Epithelial cell of esophagus (primary cell): ENCODE measurements at regions not wholly inside any gene's neighbourhood (a gene's known extent, or its start where the extent isn't known, plus 50 kb on each side); places are given as distances from the start of the nearest gene placed in this dataset.

Experiments used
- DNase-seq: peaks from one replicate; pipeline ENCODE4 v3.0.0; 2010; ENCODE audit warnings: low read depth
- H3K4me3 ChIP-seq: 2 replicates; pipeline ENCODE4 v1.5.1; 2011; ENCODE audit warnings: mild to moderate bottlenecking, low read length, control low read depth
- TF ChIP-seq, protein P1 (sequence below): IDR thresholded peaks from 2 replicates; pipeline ENCODE4 v1.5.1; 2011; ENCODE audit warnings: low read depth, mild to moderate bottlenecking, low read length, control low read depth, inconsistent platforms; ENCODE audit not compliant: insufficient read depth; ENCODE audit errors: missing control alignments

DNA sequence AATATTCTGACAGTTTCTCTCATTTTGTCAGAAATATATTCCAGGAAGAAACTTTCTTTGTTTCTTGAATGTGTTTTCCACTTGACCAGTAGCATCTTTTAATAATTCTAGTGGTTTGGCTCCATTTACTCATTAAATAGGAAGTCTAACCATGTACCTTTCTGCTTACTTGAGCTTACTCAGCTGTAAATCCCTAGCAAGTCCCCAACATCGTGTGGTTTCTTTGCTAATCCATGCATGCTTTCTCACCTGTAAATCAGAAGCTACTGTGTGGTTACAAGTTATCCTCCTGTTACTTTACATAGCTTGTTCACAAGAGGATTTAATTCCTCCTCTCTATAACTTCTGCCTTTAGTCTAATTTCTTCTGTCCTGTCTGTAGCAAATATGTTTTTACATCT is 227.7 kb downstream of the FSCB start:
- TF ChIP-seq, protein P1, sequence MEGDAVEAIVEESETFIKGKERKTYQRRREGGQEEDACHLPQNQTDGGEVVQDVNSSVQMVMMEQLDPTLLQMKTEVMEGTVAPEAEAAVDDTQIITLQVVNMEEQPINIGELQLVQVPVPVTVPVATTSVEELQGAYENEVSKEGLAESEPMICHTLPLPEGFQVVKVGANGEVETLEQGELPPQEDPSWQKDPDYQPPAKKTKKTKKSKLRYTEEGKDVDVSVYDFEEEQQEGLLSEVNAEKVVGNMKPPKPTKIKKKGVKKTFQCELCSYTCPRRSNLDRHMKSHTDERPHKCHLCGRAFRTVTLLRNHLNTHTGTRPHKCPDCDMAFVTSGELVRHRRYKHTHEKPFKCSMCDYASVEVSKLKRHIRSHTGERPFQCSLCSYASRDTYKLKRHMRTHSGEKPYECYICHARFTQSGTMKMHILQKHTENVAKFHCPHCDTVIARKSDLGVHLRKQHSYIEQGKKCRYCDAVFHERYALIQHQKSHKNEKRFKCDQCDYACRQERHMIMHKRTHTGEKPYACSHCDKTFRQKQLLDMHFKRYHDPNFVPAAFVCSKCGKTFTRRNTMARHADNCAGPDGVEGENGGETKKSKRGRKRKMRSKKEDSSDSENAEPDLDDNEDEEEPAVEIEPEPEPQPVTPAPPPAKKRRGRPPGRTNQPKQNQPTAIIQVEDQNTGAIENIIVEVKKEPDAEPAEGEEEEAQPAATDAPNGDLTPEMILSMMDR: no peak
- DNase-seq: no peak

DNA sequence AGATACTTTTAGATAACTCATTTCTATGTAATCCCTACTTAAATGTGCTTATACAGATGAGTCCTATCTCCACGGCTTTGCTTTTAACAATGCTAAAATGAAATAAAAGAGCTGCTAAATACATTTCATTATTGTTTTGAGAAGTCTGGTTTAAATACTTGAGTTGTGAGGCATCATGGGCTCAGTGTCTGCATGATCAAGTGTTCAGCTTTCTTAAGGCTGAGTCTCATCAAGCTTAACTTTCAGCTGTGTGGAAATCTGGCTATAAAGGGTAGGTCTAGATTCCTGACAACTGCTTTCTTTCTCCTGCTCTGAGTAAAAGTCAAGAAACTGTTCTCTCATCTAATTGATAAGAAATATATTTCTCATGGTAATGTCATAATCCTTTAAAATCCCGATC is 235.4 kb downstream of the FSCB start:
- H3K4me3 ChIP-seq: no peak overlapping the region
- TF ChIP-seq, protein P1: no peak
- DNase-seq: no peak

More for the DNA sequence above, 227.7 kb downstream of the FSCB start:
- no peak overlapping the region for H3K4me3 ChIP-seq

DNA sequence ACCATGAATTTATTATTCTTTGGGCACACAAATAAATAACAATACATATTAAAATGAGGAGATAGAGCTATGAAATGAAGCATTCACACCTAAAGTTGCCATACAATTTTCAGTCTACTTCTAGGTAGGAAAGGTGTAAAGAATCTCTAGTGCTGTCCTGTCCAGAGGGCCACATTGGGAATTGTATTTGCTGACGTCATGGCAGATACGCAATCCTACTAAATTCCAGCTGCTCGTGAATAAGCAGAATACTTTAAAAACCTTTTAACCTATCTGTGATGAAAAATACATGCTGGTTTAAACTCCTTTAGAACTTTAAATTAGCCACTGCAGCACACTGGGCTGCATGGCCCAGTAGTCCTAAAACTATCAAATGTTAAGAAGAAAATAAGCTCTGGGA is 236.1 kb downstream of the FSCB start:
- TF ChIP-seq, protein P1: no peak
- no peak for DNase-seq
- H3K4me3 ChIP-seq: no peak overlapping the region

DNA sequence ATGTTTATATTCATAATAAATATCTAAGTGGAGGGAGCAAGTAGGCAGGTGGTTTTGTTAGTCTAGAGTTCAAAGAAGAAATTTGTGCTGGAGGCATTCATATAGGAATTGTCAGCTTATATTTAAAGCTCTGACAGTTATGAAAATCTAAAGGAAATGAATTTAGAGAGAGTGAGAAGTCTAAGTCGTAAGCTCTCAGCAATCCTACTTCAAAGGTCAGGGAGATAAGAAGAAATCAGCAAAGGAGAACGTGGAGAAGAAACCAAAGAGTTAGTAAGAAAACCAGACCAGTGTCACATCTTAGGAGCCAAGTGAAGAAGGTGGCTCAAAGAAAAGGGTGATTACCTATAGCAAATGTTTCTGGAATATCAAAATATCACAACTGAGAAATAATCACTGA is 241.8 kb downstream of the FSCB start:
- DNase-seq: no peak
- TF ChIP-seq, protein P1: no peak
- H3K4me3 ChIP-seq: no peak overlapping the region

DNA sequence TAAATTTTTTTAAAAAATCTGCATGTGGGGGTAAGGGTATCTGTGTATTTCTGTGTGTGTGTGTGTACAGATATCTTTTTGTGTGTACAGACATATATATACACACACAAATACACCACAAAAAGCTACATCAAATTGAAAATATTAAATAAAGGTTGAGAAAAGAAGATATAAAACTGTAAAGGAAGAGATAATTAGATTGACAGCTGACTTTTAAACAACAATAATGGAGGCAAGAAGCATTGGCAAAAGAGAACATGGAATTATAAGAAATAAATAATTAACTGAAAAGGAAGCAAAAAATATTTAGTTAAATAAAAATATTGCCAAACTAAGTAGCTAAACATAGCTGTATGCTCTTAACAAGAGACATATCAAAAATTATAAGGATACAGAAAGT is 291.4 kb downstream of the FSCB start:
- no peak overlapping the region for H3K4me3 ChIP-seq
- no peak for DNase-seq
- TF ChIP-seq, protein P1: no peak

DNA sequence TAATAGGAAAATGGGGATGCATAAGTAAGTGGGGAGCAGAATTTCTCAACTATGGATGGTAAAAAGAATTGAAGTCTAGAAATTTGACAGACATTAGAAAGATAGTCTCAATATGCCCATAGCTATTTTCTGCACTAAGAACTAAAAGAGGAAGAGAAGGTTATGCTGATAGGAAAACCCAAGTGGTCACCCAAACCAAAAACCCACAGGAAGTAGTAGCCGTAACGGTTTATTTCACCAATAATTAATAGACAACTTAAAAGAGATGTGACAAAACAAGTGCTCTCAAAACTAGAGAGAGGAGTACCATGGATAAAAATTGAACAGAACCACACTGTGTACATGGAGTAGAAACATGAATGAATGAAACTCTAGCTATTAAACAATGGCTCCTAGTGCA is 295.4 kb downstream of the FSCB start:
- TF ChIP-seq, protein P1: no peak
- DNase-seq: no peak
- no peak overlapping the region for H3K4me3 ChIP-seq

DNA sequence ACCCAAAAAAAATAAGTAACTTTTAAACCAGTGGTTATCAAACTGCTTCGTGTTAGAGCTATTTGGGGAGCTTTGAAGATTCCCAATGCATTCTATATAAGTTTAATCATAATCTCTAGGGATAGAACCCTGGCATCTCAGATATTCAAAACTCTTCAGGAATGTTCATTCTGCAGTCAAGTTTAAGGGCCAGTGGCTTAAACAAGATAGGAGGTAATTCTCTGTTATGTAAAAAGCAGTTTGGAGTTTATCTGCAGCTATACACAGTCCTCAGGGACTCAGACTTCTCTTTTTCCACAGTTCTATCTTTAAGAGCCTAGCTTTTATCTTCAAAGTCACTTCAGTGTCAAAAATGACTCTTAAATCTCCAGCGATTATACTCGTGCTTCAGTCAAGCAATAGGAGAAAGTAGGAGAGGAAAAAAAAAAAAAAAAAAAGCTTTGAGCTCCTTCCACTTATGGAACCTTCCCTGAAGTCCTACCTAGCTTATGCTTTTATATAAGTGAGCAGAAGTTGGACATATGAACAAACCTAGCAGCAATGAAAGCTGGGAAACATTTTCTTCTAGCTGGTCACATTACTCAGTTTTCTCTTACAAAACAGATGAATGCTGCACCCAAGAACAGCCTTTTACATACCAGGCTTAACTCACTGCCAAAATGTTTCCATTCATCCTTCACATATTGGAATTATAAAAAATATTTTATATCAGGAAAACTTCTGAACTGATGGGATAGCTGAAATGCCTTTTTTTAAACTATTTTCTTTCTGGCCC is 302.8 kb downstream of the FSCB start:
- H3K4me3 ChIP-seq: no peak overlapping the region
- TF ChIP-seq, protein P1: no peak
- no peak for DNase-seq
